ENCODE measurements at regions not wholly inside any gene's neighbourhood (a gene's known extent, or its start where the extent isn't known, plus 50 kb on each side); places are given as distances from the start of the nearest gene placed in this dataset.

GRCh38 chr16:80018466-80018865 lies 417.9 kb upstream of the MAF start:
- H3K79me2 ChIP-seq (ENCODE audit: control insufficient read depth, insufficient read depth, low read length) = no peaks in the 10 kb centered on the region
- H3K4me1 ChIP-seq (ENCODE audit: control insufficient read depth, extremely low read depth, insufficient read depth, low read length) = no peaks in the 10 kb centered on the region
- BruUV-seq (replicated peaks) = no TSS peak
- no peaks in the 10 kb centered on the region for H3K36me3 ChIP-seq (ENCODE audit: control insufficient read depth in 2 of 2, extremely low read depth in 1 of 2, insufficient read depth in 2 of 2, low read length in 2 of 2)
- no peak overlapping the region for H3K9ac ChIP-seq (replicated peaks; ENCODE audit: extremely low read depth, insufficient read depth, low read length)
- intact Hi-C loops (cut with micrococcal nuclease) (no loop called here), dilution Hi-C loops (cut with MboI; ENCODE audit: extremely low pct_ligation_motif_present, low sequenced_read_pairs) (no loop called here)
- H3K27ac ChIP-seq (ENCODE audit: insufficient read depth, low read depth, low read length) = no peak overlapping the region
- H3K9me1 ChIP-seq (replicated peaks; ENCODE audit: control insufficient read depth, extremely low read depth, insufficient read depth, low read length) = no peaks in the 10 kb centered on the region
- FAIRE-seq (no peak), DNase-seq (ENCODE audit: low read depth, low spot score) (no peak)
- no peaks in the 10 kb centered on the region for H4K20me1 ChIP-seq (replicated peaks; ENCODE audit: control insufficient read depth, extremely low read depth, insufficient read depth, low read length)
- H3K4me2 ChIP-seq (ENCODE audit: insufficient read depth, low read length) = no peak overlapping the region
- CTCF ChIA-PET = no interaction called here
- TF ChIP-seq MYC (IDR thresholded peaks at IDR 0.05; ENCODE audit: low read depth, low read length) (no peak), POLR2AphosphoS5 (IDR thresholded peaks at IDR 0.05; ENCODE audit: insufficient read depth, low read depth, low read length) (no peak), EZH2 (IDR thresholded peaks at IDR 0.05; ENCODE audit: borderline replicate concordance, low read depth, low read length, severe bottlenecking) (no peak), MAX (IDR thresholded peaks at IDR 0.05; ENCODE audit: insufficient read depth, insufficient read length) (no peak), FOS (IDR thresholded peaks at IDR 0.05; ENCODE audit: borderline replicate concordance, insufficient read depth, low read length) (no peak)
- H3K4me3 ChIP-seq (replicated peaks in 1 of 3; ENCODE audit: insufficient read depth in 1 of 3, low read depth in 1 of 3, low read length in 3 of 3) = no peak overlapping the region
- no peaks in the 10 kb centered on the region for H3K27me3 ChIP-seq (ENCODE audit: control insufficient read depth in 2 of 2, insufficient read depth in 2 of 2, low read length in 2 of 2)
- POLR2A ChIA-PET = no interaction called here
- H3K9me3 ChIP-seq (replicated peaks; ENCODE audit: control insufficient read depth, insufficient read depth, low read length) = no peaks in the 10 kb centered on the region
- no peak overlapping the region for H2AFZ ChIP-seq (ENCODE audit: low read depth, low read length)

GRCh38 chr16:80016731-80017326 lies 416.3 kb upstream of the MAF start:
- no peaks in the 10 kb centered on the region for H3K36me3 ChIP-seq (ENCODE audit: control insufficient read depth in 2 of 2, extremely low read depth in 1 of 2, insufficient read depth in 2 of 2, low read length in 2 of 2)
- H3K4me1 ChIP-seq (ENCODE audit: control insufficient read depth, extremely low read depth, insufficient read depth, low read length) = no peaks in the 10 kb centered on the region
- no peak for FAIRE-seq
- H3K27me3 ChIP-seq (ENCODE audit: control insufficient read depth in 2 of 2, insufficient read depth in 2 of 2, low read length in 2 of 2) = no peaks in the 10 kb centered on the region
- POLR2A ChIA-PET = no interaction called here
- CTCF ChIA-PET = no interaction called here
- no peak overlapping the region for H3K27ac ChIP-seq (ENCODE audit: insufficient read depth, low read depth, low read length)
- no peaks in the 10 kb centered on the region for H3K9me1 ChIP-seq (replicated peaks; ENCODE audit: control insufficient read depth, extremely low read depth, insufficient read depth, low read length)
- no peak overlapping the region for H3K4me2 ChIP-seq (ENCODE audit: insufficient read depth, low read length)
- no peaks in the 10 kb centered on the region for H3K79me2 ChIP-seq (ENCODE audit: control insufficient read depth, insufficient read depth, low read length)
- intact Hi-C loops (cut with micrococcal nuclease) = no loop called here
- dilution Hi-C loops (cut with MboI; ENCODE audit: extremely low pct_ligation_motif_present, low sequenced_read_pairs) = no loop called here
- H3K9ac ChIP-seq (replicated peaks; ENCODE audit: extremely low read depth, insufficient read depth, low read length) = no peak overlapping the region
- H4K20me1 ChIP-seq (replicated peaks; ENCODE audit: control insufficient read depth, extremely low read depth, insufficient read depth, low read length) = no peaks in the 10 kb centered on the region
- DNase-seq (ENCODE audit: low read depth, low spot score) = no peak
- H3K4me3 ChIP-seq (replicated peaks in 1 of 3; ENCODE audit: insufficient read depth in 1 of 3, low read depth in 1 of 3, low read length in 3 of 3) = no peak overlapping the region
- H3K9me3 ChIP-seq (replicated peaks; ENCODE audit: control insufficient read depth, insufficient read depth, low read length) = no peaks in the 10 kb centered on the region
- H2AFZ ChIP-seq (ENCODE audit: low read depth, low read length) = no peak overlapping the region
- TF ChIP-seq POLR2AphosphoS5 (IDR thresholded peaks at IDR 0.05; ENCODE audit: insufficient read depth, low read depth, low read length) = no peak
- TF ChIP-seq FOS (IDR thresholded peaks at IDR 0.05; ENCODE audit: borderline replicate concordance, insufficient read depth, low read length) = no peak
- TF ChIP-seq MYC (IDR thresholded peaks at IDR 0.05; ENCODE audit: low read depth, low read length) = no peak
- no peak for TF ChIP-seq CTCF (IDR thresholded peaks at IDR 0.05; ENCODE audit: extremely low read depth in 1 of 2, insufficient read depth in 1 of 2, low read depth in 1 of 2, low read length in 2 of 2)
- no peak for TF ChIP-seq POLR2A (IDR thresholded peaks at IDR 0.05; ENCODE audit: low read depth, low read length)
- TF ChIP-seq GATA2 (IDR thresholded peaks at IDR 0.05; ENCODE audit: insufficient read depth, insufficient read length, low read depth, low read length) = no peak
- no peak for TF ChIP-seq JUN (IDR thresholded peaks at IDR 0.05; ENCODE audit: borderline replicate concordance, insufficient read depth, insufficient read length, low read depth)
- no peak for TF ChIP-seq MAX (IDR thresholded peaks at IDR 0.05; ENCODE audit: insufficient read depth, insufficient read length)
- TF ChIP-seq EZH2 (IDR thresholded peaks at IDR 0.05; ENCODE audit: borderline replicate concordance, low read depth, low read length, severe bottlenecking) = no peak
- BruUV-seq (replicated peaks) = no TSS peak

Data from endothelial cell of umbilical vein (primary cell).